GM12865 (cell line): ENCODE measurements at regions not wholly inside any gene's neighbourhood (a gene's known extent, or its start where the extent isn't known, plus 50 kb on each side); places are given as distances from the start of the nearest gene placed in this dataset.

Experiments
- DNase-seq: peaks from one replicate; pipeline ENCODE4 v3.0.0; 2010; ENCODE audit warnings: low read depth
- H3K4me3 ChIP-seq: 2 replicates; pipeline ENCODE4 v1.5.1; 2011; ENCODE audit warnings: mild to moderate bottlenecking, low read depth, low read length, control low read depth
- TF ChIP-seq, protein P1 (sequence below): IDR thresholded peaks from 2 replicates; pipeline ENCODE4 v1.5.1; 2011; ENCODE audit warnings: low read length, control low read depth, low read depth, inconsistent platforms; ENCODE audit not compliant: insufficient read depth; ENCODE audit errors: missing control alignments

DNA sequence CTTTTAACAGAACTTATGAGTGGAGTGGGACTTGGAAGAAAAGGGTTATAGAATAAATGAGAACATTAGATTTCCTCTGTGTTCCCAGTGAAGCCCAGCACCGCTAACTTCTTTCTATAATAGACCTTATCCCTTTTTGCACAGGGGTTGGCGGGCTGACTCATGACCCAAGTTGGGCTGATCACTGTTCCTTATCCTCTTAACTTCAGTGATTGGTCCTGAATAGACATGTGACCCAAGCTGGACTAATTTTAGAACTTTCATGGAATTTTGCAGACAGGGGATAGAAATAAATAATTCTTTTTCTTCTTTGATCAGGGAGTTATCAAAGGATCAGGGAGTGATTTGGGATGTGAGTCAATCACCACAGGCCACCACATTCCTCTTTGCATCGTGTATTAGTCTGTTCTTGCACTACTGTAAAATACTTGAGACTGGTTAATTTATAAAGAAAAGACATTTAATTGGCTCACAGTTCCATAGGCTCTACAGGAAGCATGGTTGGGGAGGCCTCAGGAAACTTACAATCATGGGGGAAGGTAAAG, 75.9 kb downstream of the UCHL1 start:
- no peak overlapping the region for H3K4me3 ChIP-seq
- TF ChIP-seq, protein P1, sequence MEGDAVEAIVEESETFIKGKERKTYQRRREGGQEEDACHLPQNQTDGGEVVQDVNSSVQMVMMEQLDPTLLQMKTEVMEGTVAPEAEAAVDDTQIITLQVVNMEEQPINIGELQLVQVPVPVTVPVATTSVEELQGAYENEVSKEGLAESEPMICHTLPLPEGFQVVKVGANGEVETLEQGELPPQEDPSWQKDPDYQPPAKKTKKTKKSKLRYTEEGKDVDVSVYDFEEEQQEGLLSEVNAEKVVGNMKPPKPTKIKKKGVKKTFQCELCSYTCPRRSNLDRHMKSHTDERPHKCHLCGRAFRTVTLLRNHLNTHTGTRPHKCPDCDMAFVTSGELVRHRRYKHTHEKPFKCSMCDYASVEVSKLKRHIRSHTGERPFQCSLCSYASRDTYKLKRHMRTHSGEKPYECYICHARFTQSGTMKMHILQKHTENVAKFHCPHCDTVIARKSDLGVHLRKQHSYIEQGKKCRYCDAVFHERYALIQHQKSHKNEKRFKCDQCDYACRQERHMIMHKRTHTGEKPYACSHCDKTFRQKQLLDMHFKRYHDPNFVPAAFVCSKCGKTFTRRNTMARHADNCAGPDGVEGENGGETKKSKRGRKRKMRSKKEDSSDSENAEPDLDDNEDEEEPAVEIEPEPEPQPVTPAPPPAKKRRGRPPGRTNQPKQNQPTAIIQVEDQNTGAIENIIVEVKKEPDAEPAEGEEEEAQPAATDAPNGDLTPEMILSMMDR, result no peak
- no peak for DNase-seq

DNA sequence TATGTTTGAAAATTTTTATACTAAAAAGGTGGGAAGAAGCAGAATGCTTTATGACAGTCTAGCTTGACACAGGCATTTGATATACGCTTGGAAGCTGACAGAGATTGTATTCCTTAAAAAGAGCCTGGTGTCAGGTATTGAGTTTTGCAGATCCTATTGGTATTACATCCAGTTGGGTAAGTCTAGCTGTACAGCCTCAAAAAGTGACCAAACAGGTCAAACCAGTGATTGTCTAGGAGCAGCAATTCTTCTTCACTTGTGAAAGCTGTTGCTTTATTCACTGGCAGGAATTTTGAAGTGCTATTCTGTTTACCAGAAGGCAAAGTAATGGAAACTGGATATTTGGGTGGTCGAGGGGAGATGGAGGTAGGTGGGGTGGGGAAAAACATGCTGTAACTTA, 77.5 kb downstream of the UCHL1 start:
- no peak for DNase-seq
- TF ChIP-seq, protein P1, result no peak
- no peak overlapping the region for H3K4me3 ChIP-seq

DNA sequence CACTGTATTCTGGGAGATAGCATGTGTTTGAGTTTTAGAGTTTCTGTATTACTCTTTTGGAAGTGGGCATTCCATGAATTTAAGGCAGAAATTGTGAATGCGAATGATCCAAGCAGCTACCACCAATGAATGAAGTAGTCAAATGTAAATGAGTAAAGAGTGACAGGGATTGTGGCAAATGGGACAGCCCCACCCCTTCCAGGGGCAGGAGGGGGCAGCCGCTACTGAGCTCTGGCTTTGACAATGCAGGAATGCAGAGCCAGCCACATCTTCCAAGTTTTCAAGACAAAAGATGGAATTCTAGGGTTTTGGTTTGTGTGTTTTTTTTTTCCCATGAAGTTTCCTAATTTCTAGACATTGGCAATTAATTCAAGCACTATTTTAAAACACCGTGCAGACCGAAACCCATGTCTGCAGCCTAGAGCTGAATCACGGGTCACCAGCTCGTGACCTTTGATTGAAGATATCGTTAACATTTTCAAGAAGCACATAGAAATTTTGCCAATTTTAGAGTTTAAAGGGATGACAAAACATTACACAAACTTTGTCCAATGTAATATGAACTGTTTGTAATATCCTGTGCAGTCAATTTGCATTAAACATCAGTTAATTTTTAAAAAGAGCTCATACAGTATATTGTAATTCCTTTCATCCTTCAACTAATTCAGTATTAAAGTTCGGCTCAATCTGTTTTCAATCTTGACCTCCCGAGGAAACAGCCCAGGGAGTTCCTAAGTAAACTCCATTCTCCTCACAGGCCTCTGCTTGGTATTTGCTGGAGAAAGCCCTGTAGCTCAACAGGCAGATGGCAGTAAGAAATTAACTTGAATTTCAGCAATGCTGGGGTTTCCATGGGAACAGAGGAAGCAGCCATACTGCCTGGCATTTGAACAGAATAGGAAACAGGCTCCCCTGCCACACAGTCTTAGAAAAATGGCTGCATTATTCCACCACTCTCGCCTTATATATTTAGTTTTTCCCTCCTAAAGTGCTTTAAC, 83.4 kb downstream of the UCHL1 start:
- no peak overlapping the region for H3K4me3 ChIP-seq
- DNase-seq, result no peak
- TF ChIP-seq, protein P1, result no peak

DNA sequence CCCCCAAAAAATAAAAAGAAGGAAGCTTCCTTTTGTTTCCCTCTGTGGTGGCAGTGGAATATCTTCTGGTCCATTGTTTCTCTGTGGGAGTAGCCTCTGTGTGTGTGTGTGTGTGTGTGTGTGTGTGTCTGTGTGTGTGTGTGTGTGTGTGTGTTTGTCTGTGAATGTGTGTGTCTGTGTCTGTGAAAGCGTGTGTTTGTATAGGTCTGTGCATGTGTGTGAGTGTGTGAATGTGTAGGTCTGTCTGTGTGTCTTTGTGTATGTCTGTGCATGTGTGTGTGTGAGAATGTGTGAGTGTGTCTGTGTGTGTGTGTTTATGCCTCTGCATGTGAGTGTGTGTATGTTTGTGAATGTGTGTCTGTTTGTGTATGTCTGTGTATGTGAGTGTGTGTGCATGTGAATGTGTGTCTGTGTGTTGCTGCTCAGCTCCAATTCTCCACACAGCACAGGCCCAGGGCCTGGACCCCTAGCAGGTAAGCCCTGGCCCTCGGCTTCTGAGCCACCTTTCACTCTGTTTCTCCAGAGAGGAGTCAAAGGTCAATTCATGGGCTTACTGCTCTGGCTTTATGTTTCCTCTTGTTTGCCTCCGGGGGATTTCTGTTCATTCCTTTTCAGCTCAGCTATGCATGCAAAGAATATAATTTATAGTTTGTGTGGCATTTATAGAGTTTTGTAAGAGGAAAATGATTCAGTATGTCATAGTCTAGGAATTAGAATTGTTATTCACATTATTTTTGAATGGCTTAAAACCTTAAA, 89.8 kb downstream of the UCHL1 start:
- no peak for DNase-seq
- no peak overlapping the region for H3K4me3 ChIP-seq
- TF ChIP-seq, protein P1, result no peak

DNA sequence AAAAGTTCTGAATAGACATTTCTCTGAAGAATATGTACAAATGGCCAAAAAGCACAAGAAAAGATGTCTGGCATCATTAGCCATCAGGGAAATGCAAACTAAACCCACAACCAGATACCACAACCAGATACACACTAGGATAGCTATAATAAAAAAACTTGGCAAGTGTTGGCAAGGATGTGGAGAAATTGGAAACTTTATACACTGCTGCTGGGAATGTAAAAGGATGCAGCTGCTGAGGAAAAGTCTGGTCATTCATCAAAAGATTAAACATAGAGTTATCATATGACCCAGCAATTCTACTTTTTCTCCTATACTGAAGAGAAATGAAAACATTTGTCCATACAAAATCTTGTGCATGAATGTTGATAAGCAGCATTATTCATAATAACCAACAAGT, 92.3 kb downstream of the UCHL1 start:
- no peak for DNase-seq

DNA sequence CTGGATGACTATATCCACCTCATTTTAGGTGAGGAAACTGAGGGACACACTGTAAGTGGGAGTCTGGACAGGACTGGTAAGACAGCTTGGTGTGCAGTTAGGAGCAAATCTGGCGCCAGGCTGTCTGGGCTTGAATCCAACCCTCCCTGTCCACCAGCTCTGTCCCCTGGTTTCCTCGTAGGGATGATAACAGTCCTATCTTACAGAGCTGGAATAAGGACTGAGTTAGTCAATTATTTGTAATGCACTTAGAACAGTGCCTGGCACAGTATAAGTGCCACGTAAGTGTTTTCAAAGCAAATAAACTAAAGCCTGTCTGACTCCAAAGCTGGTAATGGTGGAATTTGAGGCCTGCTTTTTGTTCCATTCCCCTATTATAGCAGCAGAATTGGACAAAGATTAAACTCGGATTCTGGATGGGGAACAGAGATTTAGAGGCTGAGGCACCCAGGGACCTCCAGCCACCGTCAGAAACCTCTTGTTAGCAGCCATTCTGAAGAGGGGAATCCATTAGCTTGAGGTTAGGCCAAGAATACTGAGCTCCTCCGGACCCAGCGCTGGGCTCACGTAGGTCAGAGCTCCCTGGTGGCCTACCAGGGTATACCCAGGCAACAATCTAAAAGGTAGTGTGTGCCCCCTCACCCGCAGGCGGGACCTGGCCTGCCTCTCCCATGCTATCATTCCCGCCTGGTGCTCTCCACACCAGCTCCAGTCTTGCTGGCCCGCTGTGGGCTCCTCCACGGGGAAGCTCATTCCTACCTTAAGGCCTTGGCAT, 102.1 kb downstream of the UCHL1 start:
- no peak overlapping the region for H3K4me3 ChIP-seq
- TF ChIP-seq, protein P1, result no peak
- DNase-seq, result no peak

More for the DNA sequence above, 92.3 kb downstream of the UCHL1 start:
- TF ChIP-seq, protein P1, result no peak
- H3K4me3 ChIP-seq, result no peak overlapping the region
